ENCODE measurements at regions not wholly inside any gene's neighbourhood (a gene's known extent, or its start where the extent isn't known, plus 50 kb on each side); places are given as distances from the start of the nearest gene placed in this dataset.
"Not testable (repeated sequence)": the region's sequence is repeated elsewhere in the genome, so short reads cannot be mapped to it uniquely, and the experiment has no call there.

- not testable (repeated sequence) for DNase-seq
Measured at GRCh38 chr11:3583476-3583875, 58.3 kb downstream of the ART5 start.

DNA sequence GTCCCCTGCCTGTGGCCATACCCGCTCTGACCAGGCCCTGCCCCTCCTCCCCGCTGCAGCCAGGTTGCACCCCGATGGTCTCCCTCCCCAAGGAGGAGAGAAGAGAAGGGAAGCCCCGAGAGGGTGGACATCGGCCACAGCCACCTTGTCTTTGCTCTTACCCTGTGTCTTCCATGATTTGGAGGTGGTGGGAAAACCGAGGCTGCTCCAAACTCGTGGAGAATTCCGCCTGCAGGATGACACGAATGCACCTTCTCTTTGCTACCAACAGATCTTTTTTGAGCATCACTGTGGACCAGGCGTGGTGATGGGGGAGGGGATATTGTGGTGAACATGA is 60.4 kb downstream of the ART5 start:
- DNase-seq, result not testable (repeated sequence)

- DNase-seq, result peak; percentile 90
Measured at GRCh38 chr11:3580487-3581388, 61.1 kb downstream of the ART5 start.

DNA sequence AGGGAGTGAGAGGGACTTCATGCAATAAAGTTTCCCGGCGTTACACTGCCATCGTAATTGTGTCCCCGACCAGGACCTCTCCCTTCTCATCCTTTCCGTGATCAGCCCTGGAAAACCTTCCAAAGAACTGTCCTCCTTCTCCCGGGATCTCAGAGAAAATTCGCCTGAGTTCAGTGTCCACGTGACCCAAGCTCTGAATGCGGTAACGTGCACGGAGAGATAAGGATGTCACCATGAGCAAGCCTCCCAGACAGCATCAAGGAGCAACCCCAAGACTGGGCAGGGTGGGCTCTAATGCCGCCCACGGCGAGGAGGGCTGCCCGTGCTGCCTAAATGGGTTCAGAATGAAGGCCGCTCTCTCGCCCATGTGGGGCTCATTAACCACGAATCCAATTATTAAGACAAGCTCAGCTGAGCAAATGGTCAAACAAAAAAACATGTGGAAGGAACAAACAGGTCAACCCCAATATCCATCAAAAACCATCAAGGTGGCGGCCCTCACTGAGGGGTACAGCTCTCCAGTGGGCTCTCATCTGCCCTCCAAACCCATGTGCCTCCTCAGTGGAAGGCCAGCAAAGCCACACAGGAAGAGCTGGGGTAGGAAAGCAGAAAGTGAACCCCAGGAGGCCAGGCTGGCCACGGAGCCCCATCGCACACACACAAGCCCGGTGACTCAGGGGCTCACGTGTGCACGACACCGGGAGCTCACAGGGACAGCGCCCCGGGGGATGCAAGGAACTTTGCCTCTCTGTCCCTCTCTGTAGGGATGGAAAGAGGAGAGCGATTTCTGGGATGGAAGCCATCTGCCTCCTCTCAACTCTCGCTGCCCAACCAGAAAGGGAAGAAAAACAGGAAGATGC is 62.0 kb downstream of the ART5 start:
- not testable (repeated sequence) for DNase-seq

GRCh38 chr11:3576066-3576604 is 65.7 kb downstream of the ART5 start:
- DNase-seq, result not testable (repeated sequence)

DNA sequence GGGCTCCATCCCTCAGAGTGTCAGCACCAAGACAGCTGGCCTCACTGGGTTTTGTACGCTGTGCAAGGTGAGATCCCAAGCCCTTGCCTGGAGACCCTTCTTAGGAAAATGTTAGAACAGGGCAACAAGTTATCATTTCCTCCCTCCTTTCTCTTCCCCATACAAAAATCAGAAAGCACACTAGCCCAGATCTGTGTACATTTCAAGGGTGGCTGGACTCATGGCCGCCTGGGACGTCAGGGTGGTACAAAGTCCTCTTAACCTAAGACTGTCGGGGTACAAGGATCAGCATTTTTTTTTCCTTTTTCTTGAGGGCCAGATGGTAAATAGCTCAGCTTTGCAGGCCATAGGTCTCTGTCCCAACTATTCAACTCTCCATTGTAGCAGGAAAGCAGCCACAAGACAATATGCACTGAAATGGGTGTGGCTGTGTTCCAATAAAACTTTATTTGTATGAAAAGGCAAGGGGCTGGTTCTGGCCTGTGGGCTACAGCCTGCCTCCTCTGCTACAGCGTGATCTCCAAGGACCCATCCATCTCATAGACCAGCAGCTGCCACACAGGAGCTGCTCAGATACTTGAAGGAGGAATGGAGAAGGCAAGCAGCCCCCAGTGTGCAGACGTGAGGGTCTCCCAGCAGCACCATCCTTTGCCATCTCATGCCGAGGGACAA is 68.7 kb downstream of the ART5 start:
- not testable (repeated sequence) for DNase-seq

- not testable (repeated sequence) for DNase-seq
Measured at GRCh38 chr11:3571752-3572151, 70.0 kb downstream of the ART5 start.

DNA sequence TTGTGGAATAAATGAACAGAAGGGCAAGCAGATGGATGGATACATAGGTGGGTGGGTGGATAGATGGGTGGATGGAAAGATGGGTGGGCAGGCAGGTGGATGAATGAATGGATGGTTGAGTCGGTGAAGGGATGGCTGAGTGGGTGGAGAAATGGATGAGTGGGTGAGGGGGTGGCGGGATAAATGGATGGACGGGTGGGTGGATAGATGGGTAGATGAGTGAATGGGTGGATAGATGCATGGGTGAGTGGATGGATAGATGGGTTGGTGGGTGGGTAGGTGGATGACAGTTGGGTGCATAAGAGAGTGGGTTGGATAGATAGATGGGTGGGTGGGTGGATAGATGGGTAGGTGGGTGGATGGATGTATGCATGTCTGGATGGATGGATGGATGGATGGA is 76.0 kb downstream of the ART5 start:
- DNase-seq, result not testable (repeated sequence)

GRCh38 chr11:3564383-3564782 is 77.4 kb downstream of the ART5 start:
- DNase-seq, result not testable (repeated sequence)

DNA sequence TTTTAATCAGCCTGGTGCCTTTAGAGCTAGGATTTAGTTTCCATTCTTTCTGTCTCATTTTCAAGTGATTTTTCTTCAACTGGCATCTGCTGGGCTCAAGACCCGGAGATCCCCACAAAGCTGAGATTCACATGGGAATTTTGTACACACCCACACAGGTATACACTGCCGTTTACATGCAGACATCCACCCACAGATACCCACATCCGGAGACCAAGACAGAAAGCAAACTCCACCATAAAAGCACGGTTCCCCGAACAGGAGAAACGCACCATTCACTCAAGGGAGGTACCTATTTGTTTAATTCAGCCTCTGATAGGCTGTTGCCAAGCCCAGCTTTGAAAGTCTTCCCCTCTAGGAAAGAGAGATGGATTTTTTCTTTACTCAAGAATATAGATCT is 87.2 kb downstream of the ART5 start:
- DNase-seq, result not testable (repeated sequence)

DNA sequence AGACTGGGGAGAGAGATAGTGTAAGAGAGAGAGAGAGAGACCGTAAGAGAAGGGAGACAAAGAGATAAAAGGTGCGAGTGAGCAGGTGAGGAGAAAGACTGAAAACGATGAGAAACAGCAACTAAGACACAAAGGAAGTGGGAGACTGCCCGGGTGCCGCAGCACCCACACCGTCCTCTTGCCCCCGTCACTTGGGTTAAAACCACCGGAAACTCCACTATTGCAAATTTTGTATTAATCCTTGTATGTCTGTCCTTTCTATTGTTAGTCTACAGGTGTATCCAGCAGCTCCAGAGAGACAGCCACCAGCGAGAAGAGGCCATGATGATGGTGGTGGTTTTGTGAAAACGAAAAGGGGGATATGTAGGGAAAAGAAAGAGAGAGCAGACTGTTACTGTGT is 96.8 kb downstream of the ART5 start:
- DNase-seq, result not testable (repeated sequence)

DNA sequence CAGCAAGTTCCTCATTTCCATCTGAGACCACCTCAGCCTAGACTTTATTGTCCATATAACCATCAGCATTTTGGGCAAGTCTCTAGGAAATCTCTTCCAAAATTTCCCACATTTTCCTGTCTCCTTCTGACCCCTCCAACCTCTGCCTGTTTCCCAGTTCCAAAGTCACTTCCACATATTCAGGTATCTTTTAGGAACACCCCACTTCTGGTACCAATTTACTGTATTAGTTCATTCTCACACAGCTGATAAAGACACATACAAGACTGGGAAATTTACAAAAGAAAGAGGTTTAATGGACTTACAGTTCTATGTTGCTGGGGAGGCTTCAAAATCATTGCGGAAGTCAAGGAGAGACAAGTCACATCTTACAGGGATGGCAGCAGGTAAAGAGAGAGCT is 103.6 kb downstream of the ART5 start:
- not testable (repeated sequence) for DNase-seq

GRCh38 chr11:3537254-3537653 is 104.5 kb downstream of the ART5 start:
- not testable (repeated sequence) for DNase-seq

GRCh38 chr11:3532958-3533357 is 108.8 kb downstream of the ART5 start:
- not testable (repeated sequence) for DNase-seq

- DNase-seq, result not testable (repeated sequence)
Measured at GRCh38 chr11:3531280-3531679, 110.5 kb downstream of the ART5 start.

DNA sequence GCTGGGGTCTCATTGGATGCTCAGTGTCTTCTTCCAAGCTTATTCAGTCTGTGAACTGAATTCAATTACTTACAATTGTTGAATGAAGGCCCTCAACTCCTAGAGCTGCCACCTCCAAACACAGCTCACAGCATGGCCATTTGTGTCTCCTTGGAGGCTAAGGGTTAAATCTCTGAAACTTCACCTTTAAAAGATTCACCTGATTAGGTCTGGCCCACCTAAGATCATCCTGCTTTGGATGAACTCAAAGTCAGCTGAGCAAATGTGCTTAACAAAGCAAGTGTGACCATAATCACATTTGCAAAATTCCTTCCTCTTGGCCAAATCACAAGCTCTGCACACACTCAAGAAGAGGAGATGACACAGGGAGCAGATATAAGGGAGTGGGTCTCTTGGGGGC is 118.2 kb downstream of the ART5 start:
- not testable (repeated sequence) for DNase-seq

DNA sequence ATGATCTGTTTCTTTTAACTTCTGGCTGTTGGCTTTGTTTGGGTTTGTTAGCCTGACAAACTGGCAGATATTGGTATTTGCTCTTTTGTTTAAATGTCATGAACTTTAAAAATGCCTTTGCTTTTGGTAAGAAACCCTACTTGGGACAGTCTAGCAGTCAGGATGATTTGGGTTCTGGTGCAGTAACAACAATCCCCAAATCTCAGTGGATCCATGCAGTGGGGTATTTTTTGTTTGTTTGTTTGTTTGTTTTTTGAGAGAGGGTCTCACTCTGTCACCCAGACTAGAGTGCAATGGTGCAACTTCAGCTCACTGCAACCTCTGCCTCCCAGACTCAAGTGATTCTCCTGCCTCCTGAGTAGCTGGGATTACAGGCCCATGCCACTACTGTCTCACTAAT is 120.9 kb downstream of the ART5 start:
- DNase-seq, result not testable (repeated sequence)

- not testable (repeated sequence) for DNase-seq
Measured at GRCh38 chr11:3519841-3520240, 122.0 kb downstream of the ART5 start.

DNA sequence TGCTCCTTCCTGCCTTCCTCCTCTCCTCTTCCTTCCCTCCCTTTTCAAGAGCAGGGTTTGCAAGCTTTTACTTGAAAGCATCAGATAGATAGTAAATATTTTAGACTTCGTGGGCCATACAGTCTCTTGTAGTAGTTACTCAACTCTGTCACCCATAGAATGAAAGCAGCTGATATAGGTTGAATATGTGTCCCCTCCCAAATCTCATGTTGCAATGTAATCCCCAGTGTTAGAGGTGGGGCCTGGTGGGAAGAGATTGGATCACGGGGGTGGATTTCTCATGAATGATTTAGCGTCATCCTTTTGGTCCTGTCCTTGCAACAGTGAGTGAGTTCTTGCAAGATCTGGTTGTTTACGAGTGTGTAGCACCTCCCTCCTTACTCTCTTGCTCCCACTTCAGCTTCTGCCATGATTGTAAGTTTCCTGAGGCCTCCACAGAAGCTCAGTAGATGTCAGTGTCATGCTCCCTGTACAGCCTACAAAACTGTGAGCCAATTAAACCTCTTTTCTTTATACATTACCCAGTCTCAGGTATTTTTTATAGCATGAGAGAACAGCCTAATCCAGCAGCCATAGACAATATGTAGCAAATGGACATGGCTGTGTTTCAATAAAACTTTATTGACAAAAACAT is 124.7 kb downstream of the ART5 start:
- not testable (repeated sequence) for DNase-seq

DNA sequence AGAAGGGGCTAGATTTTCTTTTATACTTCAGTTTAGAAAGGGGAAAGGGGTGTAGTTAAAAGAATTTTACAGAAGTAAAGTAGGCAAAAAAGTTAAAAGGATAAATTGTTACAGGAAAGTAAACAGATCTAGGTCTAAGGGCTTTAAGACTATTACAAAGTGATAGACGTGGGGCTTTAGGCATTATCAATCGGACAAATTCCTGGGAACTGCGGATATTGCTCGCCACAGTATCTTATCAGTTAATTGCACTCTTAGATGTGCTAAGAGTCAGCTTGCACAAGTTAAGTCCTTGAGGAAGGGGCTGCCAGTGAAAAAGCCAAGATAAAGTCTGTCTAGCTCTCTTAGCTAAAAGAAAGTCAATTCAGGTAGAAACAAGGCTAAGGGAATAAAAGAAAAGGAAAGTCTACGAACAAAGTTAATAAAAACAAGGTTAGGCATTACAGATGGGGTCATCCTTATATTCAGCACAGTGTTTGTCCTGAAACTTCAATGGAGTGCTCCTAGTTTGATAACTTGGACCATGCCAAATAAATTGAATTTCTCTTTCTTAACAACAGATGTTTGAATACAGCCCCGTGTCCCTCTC is 125.4 kb downstream of the ART5 start:
- DNase-seq, result not testable (repeated sequence)

DNA sequence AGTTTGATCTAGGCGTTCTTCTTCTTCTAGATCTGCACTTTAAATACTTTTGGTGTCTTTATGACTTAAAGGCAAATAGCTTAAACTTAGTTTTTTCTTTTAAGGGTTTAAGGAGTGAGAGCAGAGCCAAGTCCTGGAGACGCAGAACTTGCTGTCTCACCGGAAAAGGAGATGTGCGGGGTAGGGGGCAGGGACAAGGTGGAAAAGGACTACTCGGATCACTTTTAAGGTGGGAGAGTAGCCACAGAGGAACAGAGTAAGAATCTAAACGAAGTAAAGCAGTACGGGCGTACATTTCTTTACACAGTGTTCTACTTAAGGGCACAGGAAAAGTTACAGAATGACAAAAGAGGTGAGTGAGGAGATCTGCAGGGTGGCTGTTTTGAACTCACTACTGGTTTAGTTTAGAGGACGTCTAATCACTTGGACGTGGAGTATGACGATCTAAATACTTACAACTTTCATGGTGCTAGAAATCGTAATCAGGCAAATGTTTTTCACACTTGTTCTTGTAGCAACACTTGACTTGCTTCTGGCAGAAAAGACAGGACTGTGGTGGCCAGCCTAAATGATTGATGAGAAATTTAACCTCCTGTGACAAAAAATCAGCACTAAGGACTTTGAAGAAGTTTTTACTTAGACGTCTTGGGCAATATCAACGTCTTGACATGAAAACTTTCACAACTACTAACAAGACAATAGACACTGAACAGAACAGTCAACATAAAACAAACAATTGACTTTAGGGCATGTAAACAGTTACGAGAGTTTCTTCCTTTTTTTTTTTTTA is 127.0 kb downstream of the ART5 start:
- not testable (repeated sequence) for DNase-seq

Measured in activated CD8-positive, alpha-beta memory T cell treated with anti-CD3 and anti-CD28 coated beads for 24 hours (primary cell).